ENCODE measurements at regions not wholly inside any gene's neighbourhood (a gene's known extent, or its start where the extent isn't known, plus 50 kb on each side); places are given as distances from the start of the nearest gene placed in this dataset.

- no peak for TF ChIP-seq CTCF (conservative IDR thresholded peaks at IDR 0.05; ENCODE audit: low read depth, low read length)
- TF ChIP-seq EZH2 (IDR thresholded peaks at IDR 0.05; ENCODE audit: low read length, unreplicated experiment) = no peak
These were observed 136.5 kb upstream of the HS3ST1 start for GRCh38 chr4:11565213-11565612.

Data from PC-3 (cell line).